ENCODE measurements at regions not wholly inside any gene's neighbourhood (a gene's known extent, or its start where the extent isn't known, plus 50 kb on each side); places are given as distances from the start of the nearest gene placed in this dataset.
"Not testable (repeated sequence)": the region's sequence is repeated elsewhere in the genome, so short reads cannot be mapped to it uniquely, and the experiment has no call there.

DNA sequence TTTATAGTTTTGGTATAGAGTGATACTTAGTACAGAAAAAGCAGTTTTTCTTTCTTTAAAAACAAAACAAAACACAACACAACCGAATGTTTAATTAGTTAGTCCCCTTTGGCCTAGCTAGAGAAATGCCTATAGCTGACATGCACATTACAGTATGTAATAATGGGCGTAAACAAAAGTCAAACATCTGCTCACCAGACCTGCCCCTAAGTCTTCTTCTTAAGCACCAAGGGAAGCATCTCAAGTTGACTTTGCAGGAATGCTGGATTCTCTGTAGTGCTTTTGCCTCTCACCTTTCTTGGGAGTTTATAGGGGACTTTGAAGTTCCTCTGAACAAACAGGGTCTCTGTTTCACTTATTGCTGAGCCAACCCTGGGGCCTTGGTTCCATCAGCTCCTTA, 143.7 kb downstream of the TM2D1 start:
- DNase-seq (ENCODE audit: low spot score in 2 of 2) (no peak), FAIRE-seq (no peak)

DNA sequence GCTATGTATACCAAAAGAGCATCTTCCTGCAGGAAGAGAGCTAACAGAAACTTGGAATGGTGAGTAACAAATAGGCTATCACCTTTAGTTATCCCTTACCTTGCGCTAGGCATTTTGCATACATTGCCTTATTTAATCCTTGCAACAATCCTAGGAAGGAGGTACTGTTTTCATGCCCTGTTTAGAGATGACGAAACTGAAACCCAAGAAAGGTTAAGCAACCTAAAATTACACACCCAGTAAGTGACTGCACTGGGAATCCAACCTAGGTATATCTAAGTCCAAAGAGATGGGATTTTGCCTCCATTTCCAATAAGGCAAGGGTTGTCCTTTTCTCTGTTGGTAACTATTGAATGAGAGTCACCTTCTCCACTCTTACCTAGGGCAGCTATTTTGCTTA, 144.5 kb downstream of the TM2D1 start:
- FAIRE-seq, result no peak
- no peak for DNase-seq (ENCODE audit: low spot score in 2 of 2)

DNA sequence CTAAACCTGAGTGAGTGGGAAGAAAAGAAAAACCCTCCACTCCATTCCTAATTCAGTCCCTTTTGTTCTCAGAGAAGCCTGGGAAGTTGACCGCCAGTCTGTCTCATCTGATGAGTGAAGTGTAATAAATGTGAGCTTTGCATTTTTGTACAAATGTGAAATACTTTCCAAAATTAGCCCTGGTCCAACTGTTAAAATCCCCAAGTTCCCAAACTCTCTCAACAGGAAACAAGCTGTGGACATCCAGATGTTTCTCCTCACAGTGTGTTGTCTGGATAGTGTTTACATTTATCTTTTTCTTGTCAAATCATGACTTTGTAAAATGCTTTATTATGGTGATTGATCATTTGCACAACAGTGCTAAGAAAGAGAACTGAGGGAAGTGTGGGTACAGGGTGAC, 145.1 kb downstream of the TM2D1 start:
- no peak for DNase-seq (ENCODE audit: low spot score in 2 of 2)
- no peak for FAIRE-seq

DNA sequence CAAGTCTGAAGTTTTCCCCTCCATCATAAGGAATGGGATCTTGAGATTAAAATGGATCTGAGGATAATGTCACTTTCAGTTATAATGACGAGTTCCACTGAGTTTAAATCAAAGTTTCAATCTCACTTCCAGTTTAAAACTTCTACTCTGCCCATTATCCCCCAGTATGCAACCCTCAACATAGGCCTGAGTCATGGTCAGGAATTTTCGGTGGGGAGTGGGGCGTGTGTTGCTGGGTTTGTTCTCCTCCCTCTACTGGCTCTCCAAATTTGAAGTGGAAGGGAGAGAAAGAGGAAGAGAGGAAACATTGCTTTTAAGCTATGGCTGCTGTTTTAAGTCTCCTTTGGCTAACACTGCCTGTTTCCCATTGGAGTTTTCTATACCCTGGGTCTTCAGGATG, 152.9 kb downstream of the TM2D1 start:
- no peak for FAIRE-seq
- DNase-seq (ENCODE audit: low spot score in 2 of 2), result no peak

DNA sequence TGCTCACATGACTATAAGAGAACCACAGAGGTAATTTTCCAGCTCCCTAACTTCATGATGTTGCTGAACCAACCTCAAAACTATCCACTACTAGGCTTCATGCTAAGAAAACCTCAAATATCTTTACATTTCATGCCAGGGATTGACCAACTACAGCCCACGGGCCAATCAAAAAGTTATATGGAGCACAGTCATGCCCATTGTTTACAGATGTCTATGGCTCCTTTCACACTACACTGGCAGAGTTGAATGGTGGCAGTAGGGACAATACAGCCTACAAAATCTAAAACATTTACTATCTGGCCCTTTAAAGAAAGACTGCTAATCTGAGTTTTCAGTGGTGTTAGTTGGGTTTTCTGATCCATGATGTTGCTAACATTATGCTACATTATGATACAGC, 154.8 kb downstream of the TM2D1 start:
- no peak for DNase-seq (ENCODE audit: low spot score in 2 of 2)
- FAIRE-seq, result no peak

DNA sequence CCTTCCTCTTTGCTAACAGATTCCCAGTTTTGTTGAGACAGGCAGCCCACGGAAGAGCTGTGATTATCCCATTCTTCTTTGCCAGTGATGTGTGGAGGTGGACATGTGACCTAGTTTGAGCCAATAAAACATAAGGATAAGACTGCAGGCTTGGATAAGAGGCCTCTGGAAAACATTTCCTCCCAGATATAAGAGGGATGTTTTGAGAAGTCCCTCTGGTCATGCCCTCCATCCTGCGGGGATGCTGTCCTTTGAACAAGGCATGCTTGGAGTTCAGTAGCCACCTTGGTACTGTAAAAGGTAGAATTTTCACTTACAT, 155.7 kb downstream of the TM2D1 start:
- no peak for FAIRE-seq
- DNase-seq (ENCODE audit: low spot score in 2 of 2), result no peak

DNA sequence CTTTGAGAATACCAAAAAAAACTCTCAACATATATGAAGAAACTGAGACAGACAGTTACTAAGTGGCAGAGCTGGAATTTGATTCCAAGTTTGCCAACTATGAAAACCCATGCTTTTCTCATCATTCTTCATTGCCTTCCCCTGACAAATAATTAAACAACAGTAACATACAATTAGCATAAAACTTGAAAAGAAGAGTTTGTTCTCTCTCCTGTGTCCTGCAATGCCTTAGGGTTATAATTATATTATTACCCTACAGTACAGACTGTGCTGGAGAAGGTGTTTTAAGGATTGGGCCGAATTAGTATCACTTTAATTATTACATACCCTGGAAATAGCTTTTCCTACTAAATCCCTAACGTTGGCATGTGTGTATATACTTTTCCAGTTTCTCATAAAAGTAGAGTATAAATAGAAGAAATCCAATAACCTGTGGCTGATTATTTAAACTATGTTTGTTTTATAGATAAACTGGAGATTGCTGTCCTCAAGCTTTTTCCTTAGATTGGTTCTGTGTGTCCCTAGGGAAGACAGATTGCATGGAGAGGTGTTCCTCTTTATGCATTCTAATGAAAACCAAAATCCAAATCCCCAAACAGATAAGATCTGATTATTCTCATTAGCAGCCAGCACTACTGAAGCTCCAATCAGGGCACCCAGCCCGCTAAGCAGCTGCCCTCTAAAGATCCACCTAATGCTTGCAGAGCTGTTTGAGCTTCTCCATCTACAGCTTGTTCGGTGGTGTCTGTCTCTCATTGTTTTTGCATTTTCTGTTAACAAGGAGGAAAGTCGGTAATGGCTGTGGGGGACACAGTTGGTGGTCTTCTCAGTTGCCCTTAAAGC, 156.3 kb downstream of the TM2D1 start:
- FAIRE-seq (no peak), DNase-seq (ENCODE audit: low spot score in 2 of 2) (no peak)

DNA sequence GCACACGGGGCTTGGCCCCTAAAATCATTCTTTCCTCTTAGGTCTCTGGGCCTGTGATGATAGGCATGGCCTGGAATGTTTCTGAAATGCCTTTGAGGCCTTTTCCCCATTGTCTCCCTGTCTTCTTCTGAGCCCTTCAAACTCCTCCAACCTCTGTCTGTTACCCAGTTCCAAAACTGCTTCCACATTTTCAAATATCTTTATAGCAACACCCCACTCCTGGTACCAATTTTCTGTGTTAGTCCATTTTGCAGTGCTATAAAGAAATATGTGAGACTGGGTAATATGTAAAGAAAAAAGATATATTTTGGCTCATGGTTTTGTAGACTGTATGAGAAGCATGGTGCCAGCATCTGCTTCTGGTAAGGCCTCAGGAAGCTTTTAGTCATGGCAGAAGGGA, 158.8 kb downstream of the TM2D1 start:
- no peak for DNase-seq (ENCODE audit: low spot score in 2 of 2)
- no peak for FAIRE-seq

DNA sequence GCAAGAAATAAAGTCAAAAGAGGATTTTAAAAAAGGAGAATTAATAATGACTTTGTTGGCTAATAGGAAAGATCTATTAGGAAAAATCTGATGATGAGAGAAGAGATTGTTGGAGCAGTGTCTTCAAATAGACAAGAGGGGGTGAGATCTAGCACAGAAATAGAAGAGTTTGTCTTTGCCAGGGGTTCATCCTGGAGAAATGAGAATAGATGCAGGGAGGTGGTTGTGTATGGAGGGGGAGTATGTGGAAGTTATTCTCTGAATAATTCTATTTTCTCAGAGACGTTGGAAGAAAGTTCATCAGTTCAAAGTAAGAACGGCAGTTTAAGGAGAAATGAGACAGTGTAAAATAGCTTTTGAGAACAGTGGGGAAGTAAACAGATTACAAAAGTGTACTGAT, 161.3 kb downstream of the TM2D1 start:
- FAIRE-seq, result no peak
- DNase-seq (ENCODE audit: low spot score in 2 of 2), result no peak

DNA sequence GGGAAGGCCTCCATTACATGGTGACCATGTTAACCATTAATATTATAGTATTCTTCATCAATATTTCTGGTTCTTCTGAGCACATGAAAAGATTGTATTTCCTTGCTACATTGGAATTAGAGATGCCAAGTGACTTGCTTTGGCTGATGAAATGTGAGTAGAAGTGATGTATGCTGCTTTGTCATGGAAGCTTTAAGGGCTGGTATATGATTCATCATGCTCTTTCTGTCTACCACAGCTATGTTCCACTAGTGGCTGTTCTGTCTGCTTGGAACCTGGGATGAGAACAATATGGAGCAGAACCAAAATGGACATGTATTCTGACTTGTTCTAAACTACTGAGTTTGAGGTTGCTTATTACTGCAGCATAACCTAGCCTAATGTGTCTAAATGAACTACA, 163.3 kb downstream of the TM2D1 start:
- DNase-seq (ENCODE audit: low spot score in 2 of 2) (no peak), FAIRE-seq (no peak)

DNA sequence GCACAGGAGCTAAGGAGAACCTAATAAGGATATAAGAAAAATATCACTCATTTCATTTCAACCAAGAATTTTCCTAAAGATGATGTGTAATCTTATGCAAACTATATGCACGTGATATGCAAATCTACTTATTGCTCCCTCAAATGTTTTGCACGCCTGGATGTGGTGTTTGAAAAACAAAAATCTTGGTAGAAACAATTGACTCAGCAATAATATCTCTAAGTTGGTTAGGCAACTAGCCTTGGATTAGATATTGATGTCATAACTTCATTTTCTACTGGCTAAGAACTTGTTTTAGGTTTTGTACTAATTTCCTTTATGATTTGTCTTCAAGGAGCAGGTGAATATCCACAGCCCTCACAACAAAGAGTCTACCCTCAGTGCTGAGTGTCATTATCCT, 164.6 kb downstream of the TM2D1 start:
- no peak for FAIRE-seq
- no peak for DNase-seq (ENCODE audit: low spot score in 2 of 2)

DNA sequence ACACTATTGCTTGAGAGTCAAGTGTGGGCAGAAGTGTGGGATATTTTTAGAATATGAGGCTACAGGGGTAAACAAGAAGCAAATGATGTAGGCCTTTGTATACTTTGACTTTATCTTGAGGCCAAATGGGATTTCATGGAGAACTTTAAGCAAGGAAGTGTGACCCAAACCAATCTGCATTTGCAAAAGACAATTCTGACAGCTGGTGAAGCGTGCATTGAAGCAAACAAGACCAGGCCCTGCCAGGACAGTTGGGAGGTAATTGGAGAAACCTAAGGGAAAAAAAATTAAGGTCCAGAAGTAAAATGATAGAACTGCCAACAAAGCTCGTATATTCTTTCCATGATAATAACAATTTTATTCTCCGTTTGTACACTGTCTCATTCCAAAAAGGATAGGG, 168.3 kb downstream of the TM2D1 start:
- DNase-seq (ENCODE audit: low spot score in 2 of 2) (no peak), FAIRE-seq (no peak)

DNA sequence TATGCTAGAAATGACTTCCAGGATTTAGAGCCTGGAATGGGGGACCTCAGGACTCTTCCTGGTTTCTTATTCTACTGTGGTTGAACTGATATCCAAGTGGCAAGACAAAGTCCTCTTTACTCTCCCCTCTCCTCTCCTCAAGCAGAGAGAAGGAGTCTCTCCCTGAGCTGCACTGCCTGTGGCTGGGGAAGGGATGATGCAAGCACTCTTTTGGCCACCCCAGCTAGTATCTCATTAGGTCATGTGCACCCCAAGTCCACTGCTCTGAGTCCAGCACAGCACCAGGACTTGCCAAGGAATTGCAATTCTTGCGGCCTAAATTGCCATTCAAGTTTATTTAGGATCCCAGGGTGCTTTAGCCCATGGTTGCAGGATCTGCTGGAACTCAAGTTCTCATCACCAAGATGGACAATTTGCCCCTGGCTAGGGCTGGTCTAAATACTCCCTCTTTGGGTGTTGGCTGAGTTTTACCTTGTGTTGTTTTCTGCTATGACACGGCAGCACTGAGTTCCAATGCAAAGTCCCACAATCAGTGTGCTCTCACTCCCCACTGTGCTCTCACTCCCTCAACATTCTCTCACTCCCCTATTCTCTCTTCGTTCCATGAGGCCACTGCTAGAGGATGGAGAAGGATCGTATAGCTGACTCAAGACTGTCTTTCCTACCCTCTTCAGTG, 172.2 kb downstream of the TM2D1 start:
- FAIRE-seq (no peak), DNase-seq (ENCODE audit: low spot score in 2 of 2) (no peak)

DNA sequence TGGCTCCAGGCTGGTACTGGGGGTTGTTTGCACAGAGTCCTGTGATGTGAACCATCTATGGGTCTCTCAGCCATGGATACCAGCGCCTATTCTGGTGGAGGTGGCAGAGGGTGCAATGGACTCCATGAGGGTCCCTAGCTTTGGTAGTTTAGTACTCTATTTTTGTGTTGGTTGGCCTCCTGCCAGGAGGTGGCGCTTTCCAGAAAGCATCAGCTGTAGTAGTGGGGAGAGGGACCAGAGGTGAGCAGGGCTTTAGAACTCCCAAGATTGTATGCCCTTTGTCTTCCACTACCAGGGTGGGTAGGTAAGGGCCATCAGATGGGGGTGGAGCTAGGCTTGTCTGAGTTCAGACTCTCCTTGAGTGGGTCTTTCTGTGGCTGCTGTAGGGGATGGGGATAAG, 177.6 kb downstream of the TM2D1 start:
- not testable (repeated sequence) for FAIRE-seq

DNA sequence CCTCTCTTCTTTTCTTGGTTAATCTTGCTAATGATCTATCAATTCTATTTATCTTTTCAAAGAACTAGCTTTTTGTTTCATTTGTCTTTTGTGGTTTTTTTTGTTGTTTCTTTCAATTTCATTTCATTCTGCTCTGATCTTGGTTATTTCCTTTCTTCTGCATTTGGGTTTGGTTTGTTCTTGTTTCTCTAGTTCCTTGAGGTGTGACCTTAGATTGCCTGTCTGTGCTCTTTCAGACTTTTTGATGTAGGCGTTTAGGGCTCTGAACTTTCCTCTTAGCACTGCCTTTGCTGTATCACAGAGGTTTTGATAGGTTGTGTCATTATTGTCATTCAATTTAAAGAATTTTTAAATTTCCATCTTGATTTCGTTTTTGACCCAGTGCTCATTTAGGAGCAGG, 180.1 kb downstream of the TM2D1 start:
- not testable (repeated sequence) for FAIRE-seq; DNase-seq (ENCODE audit: low spot score in 2 of 2)

More for the DNA sequence above, 177.6 kb downstream of the TM2D1 start:
- DNase-seq (ENCODE audit: low spot score in 2 of 2), result not testable (repeated sequence)

DNA sequence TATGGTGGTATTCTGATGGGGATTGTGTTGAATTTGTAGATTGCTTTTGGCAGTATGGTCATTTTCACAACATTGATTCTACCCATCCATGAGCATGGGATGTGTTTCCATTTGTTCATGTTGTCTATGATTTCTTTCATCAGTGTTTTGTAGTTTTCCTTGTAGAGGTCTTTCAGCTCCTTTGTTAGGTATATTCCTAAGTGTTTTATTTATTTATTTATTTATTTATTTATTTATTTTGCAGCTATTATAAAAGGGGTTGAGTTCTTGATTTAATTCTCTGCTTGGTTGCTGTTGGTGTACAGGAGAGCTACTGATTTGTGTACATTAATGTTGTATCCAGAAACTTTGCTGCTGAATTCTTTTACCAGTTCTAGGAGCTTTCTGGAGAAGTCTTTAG, 181.4 kb downstream of the TM2D1 start:
- peak; percentile 58 for FAIRE-seq
- not testable (repeated sequence) for DNase-seq (ENCODE audit: low spot score in 2 of 2)

DNA sequence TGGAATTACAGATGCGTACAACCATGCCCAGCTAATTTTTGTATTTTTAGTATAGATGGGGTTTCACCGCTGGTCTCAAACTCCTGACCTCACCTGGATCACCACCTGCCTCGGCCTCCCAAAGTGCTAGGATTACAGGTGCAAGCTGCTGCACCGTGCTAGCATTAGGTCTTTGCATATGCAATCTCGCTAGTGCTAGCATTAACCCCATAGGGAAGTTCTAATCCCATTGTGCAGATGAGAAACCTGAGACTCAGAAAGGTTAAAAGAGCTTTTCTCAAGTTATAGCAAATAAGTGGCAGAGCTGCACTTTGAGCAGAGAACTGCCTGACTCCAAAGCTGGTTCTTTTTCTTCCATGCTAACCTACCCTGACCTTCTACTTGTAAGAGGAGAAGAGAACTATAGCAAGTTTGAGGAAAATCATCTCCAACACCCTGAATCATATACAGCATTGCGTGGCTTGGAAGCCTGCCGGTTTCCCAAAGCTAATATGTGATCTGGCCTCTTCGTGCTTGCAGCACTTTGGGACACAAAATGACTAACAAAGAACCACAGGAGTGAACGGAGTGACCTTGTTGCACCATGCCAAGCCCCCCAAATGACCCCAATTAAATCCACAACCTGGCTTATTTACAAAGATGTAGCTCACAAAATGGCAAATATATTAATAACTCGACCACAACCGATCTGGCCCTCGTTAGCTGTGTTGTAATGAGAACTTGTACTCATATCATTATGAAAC, 185.1 kb downstream of the TM2D1 start:
- DNase-seq (ENCODE audit: low spot score in 2 of 2) (no peak), FAIRE-seq (no peak)

DNA sequence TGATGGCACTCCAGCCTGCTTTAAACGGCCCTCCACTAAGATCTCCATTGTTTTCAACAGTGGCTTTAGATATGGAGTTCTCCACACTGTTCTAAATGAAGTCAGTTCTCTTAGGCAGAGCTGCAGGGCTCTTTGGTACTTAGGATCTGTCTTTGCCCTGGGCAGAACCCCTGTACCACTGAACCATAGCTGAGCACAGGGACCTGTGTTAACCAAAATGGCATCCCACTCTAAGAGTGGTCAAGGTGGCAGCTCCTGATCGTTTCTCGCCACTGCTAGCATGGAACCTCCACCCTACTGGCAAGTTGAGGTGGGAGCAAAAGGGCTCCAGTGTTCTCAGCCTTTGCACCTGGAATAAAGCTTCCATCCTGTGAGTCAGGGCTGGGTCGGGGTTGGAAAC, 186.7 kb downstream of the TM2D1 start:
- DNase-seq (ENCODE audit: low spot score in 2 of 2) (no peak), FAIRE-seq (no peak)

DNA sequence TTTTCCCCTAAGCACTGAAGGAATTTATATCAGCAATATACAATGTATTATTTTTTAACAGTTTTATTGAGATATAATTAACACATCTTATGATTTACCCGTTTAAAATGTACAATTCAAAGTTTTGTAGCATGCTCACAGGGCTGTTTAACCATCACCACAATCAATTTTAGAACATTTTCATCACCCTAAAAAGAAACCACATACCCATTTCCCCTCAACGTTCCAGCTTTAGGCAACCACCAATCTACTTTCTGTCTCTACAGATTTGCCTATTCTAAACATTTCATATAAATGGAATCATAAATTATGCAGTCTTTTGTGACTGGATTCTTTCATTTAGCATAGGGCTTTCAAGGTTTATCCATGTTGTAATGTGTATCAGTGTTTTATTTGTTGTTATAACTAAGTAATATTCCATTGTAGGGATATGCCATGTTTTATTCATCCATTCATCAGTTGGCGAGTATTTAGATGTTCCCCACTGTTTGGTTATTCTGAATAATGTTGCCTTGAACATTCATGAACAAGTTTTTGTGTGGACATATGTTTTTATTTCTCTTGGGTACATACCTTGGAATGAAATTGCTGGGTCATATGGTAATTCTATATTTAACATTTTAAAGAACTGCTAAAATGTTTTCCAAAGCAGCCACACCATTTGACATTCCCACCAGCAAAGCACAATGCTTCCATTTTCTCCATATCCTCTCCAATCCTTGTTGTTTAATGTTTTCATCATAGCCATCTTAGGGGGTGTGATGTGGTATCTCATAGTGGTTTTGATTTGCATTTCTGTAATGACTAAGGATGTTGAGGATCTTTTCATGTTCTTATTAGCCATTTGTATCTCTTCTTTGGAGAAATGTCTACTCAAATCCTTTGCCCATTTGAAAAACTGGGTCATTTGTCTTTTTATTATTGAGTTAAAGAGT, 188.5 kb downstream of the TM2D1 start:
- FAIRE-seq, result no peak
- DNase-seq (ENCODE audit: low spot score in 2 of 2), result no peak

DNA sequence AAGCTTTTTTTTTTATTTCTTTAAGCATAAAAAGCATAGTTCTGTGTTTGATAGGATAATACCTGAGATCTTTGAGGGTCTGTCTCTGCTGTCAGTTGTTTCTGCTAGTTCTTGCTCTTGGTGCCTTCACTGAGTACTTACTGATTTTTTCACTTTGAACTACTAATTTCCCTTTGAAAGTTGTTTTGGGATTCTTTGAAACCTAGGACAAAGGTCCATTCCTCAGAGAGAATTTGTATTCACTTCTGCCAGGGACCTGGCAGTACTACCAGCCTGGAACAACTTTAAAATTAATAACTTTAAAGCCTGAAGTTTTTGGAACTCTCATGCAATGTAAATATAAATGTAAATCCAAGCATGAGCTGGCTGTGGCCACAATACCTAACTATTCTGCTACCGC, 190.1 kb downstream of the TM2D1 start:
- FAIRE-seq, result no peak

DNA sequence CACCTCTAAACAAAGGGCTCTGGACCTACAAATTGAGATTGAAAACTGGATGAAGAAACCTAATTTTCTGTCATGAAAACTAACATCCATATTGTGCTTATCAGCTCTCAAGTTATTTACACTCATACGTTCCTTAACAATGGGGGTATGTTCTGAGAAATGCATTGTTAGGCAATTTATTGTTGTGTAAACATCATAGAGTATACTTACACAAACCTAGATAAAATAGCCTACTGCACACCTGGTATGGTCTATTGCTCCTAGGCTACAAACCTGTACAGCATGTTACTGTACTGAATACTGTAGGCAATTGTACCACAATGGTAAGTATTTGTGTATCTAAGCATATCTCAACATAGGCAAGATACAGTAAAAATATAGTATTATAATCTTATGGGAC, 191.4 kb downstream of the TM2D1 start:
- no peak for FAIRE-seq
- DNase-seq (ENCODE audit: low spot score in 2 of 2), result no peak

More for the DNA sequence above, 190.1 kb downstream of the TM2D1 start:
- no peak for DNase-seq (ENCODE audit: low spot score in 2 of 2)

Measured in frontal cortex (tissue), 3 donors.